ENCODE measurements at regions not wholly inside any gene's neighbourhood (a gene's known extent, or its start where the extent isn't known, plus 50 kb on each side); places are given as distances from the start of the nearest gene placed in this dataset.

GRCh38 chr13:95381212-95381527, 79.9 kb upstream of the ABCC4 start:
- Histone ChIP-seq H3K27me3 (no peaks in the 10 kb centered on the region), H3K4me1 (peaks cover 9% of the 10 kb centered on the region), H3K36me3 (ENCODE audit: low read depth, missing control alignments) (no peaks in the 10 kb centered on the region), H3K4me3 (no peak overlapping the region), H3K27ac (no peak overlapping the region), H3K9me3 (no peaks in the 10 kb centered on the region)
- DNase-seq = no peak
- no peak for TF ChIP-seq CTCF (IDR thresholded peaks at IDR 0.05)
- TF ChIP-seq POLR2A (IDR thresholded peaks at IDR 0.05) = no peak
- intact Hi-C loops (cut with DNase I; ENCODE audit: low total_unique reads) = no loop called here
- 51% methylated on average over 5 of the region's 5 CpGs for WGBS, 2 donors

- DNase-seq = no peak
- 88 to 95% methylated on average over 2 of the region's 2 CpGs for WGBS, 2 donors
- peaks cover 12% of the 10 kb centered on the region for H3K4me1 ChIP-seq
- H3K27me3 ChIP-seq = no peaks in the 10 kb centered on the region
- intact Hi-C loops (cut with DNase I; ENCODE audit: low total_unique reads) = no loop called here
- no peaks in the 10 kb centered on the region for H3K9me3 ChIP-seq
- H3K4me3 ChIP-seq = no peak overlapping the region
- no peaks in the 10 kb centered on the region for H3K36me3 ChIP-seq (ENCODE audit: low read depth, missing control alignments)
- TF ChIP-seq CTCF (IDR thresholded peaks at IDR 0.05) (no peak), POLR2A (IDR thresholded peaks at IDR 0.05) (no peak)
- no peak overlapping the region for H3K27ac ChIP-seq
These were observed 81.2 kb upstream of the ABCC4 start for GRCh38 chr13:95382411-95382810.

- WGBS, 2 donors = 81 to 82% methylated on average over 4 of the region's 4 CpGs
- no peak overlapping the region for H3K4me3 ChIP-seq
- intact Hi-C loops (cut with DNase I; ENCODE audit: low total_unique reads) = no loop called here
- TF ChIP-seq CTCF (IDR thresholded peaks at IDR 0.05) (no peak), POLR2A (IDR thresholded peaks at IDR 0.05) (no peak)
- no peaks in the 10 kb centered on the region for H3K9me3 ChIP-seq
- peaks cover 17% of the 10 kb centered on the region for H3K4me1 ChIP-seq
- no peaks in the 10 kb centered on the region for H3K36me3 ChIP-seq (ENCODE audit: low read depth, missing control alignments)
- H3K27ac ChIP-seq = no peak overlapping the region
- no peak for DNase-seq
- H3K27me3 ChIP-seq = no peaks in the 10 kb centered on the region
These were observed 81.7 kb upstream of the ABCC4 start for GRCh38 chr13:95382916-95383315.

- intact Hi-C loops (cut with DNase I; ENCODE audit: low total_unique reads) = no loop called here
- no peak for DNase-seq
- no peaks in the 10 kb centered on the region for H3K9me3 ChIP-seq
- H3K4me1 ChIP-seq = peaks cover 14% of the 10 kb centered on the region
- H3K27me3 ChIP-seq = no peaks in the 10 kb centered on the region
- no peak for TF ChIP-seq POLR2A (IDR thresholded peaks at IDR 0.05)
- no peak for TF ChIP-seq CTCF (IDR thresholded peaks at IDR 0.05)
- H3K4me3 ChIP-seq = no peak overlapping the region
- no peak overlapping the region for H3K27ac ChIP-seq
- 80 to 86% methylated on average over 1 of the region's 1 CpG for WGBS, 2 donors
- H3K36me3 ChIP-seq (ENCODE audit: low read depth, missing control alignments) = no peaks in the 10 kb centered on the region
These were observed 84.1 kb upstream of the ABCC4 start for GRCh38 chr13:95385373-95385772.

- no peak for DNase-seq
- Histone ChIP-seq H3K36me3 (ENCODE audit: low read depth, missing control alignments) (no peaks in the 10 kb centered on the region), H3K27ac (no peak overlapping the region), H3K4me3 (no peak overlapping the region), H3K4me1 (peaks cover 11% of the 10 kb centered on the region), H3K9me3 (no peaks in the 10 kb centered on the region), H3K27me3 (no peaks in the 10 kb centered on the region)
- intact Hi-C loops (cut with DNase I; ENCODE audit: low total_unique reads) = no loop called here
- WGBS, 2 donors = 67 to 72% methylated on average over 1 of the region's 1 CpG
- no peak for TF ChIP-seq CTCF (IDR thresholded peaks at IDR 0.05)
- no peak for TF ChIP-seq POLR2A (IDR thresholded peaks at IDR 0.05)
These were observed 84.5 kb upstream of the ABCC4 start for GRCh38 chr13:95385798-95386197.

All from testis (tissue), 2 donors.